ENCODE measurements at regions not wholly inside any gene's neighbourhood (a gene's known extent, or its start where the extent isn't known, plus 50 kb on each side); places are given as distances from the start of the nearest gene placed in this dataset.

DNA sequence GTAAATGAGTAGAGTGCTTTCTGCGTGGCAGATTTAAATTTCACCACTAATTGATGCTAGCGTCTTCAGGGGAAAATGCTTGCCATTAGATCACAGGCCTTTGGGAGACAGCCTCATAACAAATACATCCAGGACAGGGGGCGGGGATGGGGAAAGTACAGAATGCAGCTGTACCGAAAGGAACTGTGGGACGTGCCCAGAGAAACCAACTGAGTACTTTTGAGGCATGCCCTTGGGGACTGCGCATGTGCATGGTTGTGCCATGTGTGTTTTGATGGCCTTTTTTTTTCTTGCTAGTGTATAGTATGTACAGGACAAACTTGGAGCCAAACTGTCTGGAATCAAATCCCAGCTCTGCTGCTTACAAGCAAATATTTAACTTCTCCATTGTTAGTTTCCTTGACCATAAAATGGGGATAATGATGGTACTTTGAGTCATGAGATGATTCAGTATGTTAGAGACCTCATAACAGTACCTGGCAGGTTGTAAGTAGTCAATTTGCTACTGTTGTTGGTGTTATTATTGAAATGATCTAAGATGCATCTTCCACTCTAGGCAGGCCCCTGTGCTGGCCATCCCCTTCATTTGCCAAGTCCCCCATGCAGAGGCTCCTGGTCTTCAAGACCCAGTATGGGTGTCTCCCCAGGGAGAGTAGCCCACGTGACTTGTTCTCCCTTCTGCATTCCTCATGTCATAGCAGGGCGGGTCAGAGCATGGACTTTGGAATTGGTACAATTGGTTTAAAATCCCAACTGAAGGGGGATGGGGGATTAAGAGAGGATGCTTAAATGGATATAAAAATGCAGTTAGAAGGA lies 68.3 kb upstream of the NPAS1 start:
- TF ChIP-seq EZH2 (IDR thresholded peaks at IDR 0.05; ENCODE audit: borderline replicate concordance, low read depth, low read length, poor library complexity, severe bottlenecking), result no peak
- TF ChIP-seq, protein P1, sequence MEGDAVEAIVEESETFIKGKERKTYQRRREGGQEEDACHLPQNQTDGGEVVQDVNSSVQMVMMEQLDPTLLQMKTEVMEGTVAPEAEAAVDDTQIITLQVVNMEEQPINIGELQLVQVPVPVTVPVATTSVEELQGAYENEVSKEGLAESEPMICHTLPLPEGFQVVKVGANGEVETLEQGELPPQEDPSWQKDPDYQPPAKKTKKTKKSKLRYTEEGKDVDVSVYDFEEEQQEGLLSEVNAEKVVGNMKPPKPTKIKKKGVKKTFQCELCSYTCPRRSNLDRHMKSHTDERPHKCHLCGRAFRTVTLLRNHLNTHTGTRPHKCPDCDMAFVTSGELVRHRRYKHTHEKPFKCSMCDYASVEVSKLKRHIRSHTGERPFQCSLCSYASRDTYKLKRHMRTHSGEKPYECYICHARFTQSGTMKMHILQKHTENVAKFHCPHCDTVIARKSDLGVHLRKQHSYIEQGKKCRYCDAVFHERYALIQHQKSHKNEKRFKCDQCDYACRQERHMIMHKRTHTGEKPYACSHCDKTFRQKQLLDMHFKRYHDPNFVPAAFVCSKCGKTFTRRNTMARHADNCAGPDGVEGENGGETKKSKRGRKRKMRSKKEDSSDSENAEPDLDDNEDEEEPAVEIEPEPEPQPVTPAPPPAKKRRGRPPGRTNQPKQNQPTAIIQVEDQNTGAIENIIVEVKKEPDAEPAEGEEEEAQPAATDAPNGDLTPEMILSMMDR (conservative IDR thresholded peaks at IDR 0.05; ENCODE audit: low read depth, low read length), result no peak
